ENCODE measurements at regions not wholly inside any gene's neighbourhood (a gene's known extent, or its start where the extent isn't known, plus 50 kb on each side); places are given as distances from the start of the nearest gene placed in this dataset.

GRCh38 chr12:58544281-58544680, 376.0 kb downstream of the LRIG3 start:
- TF ChIP-seq ZFX (IDR thresholded peaks at IDR 0.05; ENCODE audit: borderline replicate concordance) = no peak
- TF ChIP-seq CTCF (IDR thresholded peaks at IDR 0.05) = no peak
- no peak overlapping the region for H3K27ac ChIP-seq

- TF ChIP-seq ZFX (IDR thresholded peaks at IDR 0.05; ENCODE audit: borderline replicate concordance) = no peak
- TF ChIP-seq CTCF (IDR thresholded peaks at IDR 0.05) = no peak
- H3K27ac ChIP-seq = no peak overlapping the region
Observed at GRCh38 chr12:58547217-58547616, 373.1 kb downstream of the LRIG3 start.

GRCh38 chr12:58548801-58549200, 371.5 kb downstream of the LRIG3 start:
- H3K27ac ChIP-seq = no peak overlapping the region
- TF ChIP-seq CTCF (IDR thresholded peaks at IDR 0.05) (no peak), ZFX (IDR thresholded peaks at IDR 0.05; ENCODE audit: borderline replicate concordance) (no peak)

- no peak for TF ChIP-seq ZFX (IDR thresholded peaks at IDR 0.05; ENCODE audit: borderline replicate concordance)
- TF ChIP-seq CTCF (IDR thresholded peaks at IDR 0.05) = no peak
- no peak overlapping the region for H3K27ac ChIP-seq
Observed at GRCh38 chr12:58554522-58555157, 365.7 kb downstream of the LRIG3 start.

- H3K27ac ChIP-seq = no peak overlapping the region
- TF ChIP-seq ZFX (IDR thresholded peaks at IDR 0.05; ENCODE audit: borderline replicate concordance) (no peak), CTCF (IDR thresholded peaks at IDR 0.05) (no peak)
Observed at GRCh38 chr12:58557171-58557570, 363.1 kb downstream of the LRIG3 start.

GRCh38 chr12:58557661-58558060, 362.6 kb downstream of the LRIG3 start:
- no peak overlapping the region for H3K27ac ChIP-seq
- TF ChIP-seq CTCF (IDR thresholded peaks at IDR 0.05) (no peak), ZFX (IDR thresholded peaks at IDR 0.05; ENCODE audit: borderline replicate concordance) (no peak)

- H3K27ac ChIP-seq = no peak overlapping the region
- no peak for TF ChIP-seq CTCF (IDR thresholded peaks at IDR 0.05)
- TF ChIP-seq ZFX (IDR thresholded peaks at IDR 0.05; ENCODE audit: borderline replicate concordance) = no peak
Observed at GRCh38 chr12:58563621-58564020, 356.7 kb downstream of the LRIG3 start.
